Epithelial cell of esophagus (primary cell): ENCODE measurements at regions not wholly inside any gene's neighbourhood (a gene's known extent, or its start where the extent isn't known, plus 50 kb on each side); places are given as distances from the start of the nearest gene placed in this dataset.

ENCODE experiments used
- DNase-seq: peaks from one replicate; pipeline ENCODE4 v3.0.0; 2010; ENCODE audit warnings: low read depth
- H3K4me3 ChIP-seq: 2 replicates; pipeline ENCODE4 v1.5.1; 2011; ENCODE audit warnings: mild to moderate bottlenecking, low read length, control low read depth
- CTCF ChIP-seq: IDR thresholded peaks from 2 replicates; pipeline ENCODE4 v1.5.1; 2011; ENCODE audit warnings: low read depth, mild to moderate bottlenecking, low read length, control low read depth, inconsistent platforms; ENCODE audit not compliant: insufficient read depth; ENCODE audit errors: missing control alignments

GRCh38 chr5:174335682-174336364 is 290.3 kb downstream of the NSG2 start:
- no peak for DNase-seq
- no peak overlapping the region for H3K4me3 ChIP-seq
- TF ChIP-seq CTCF: no peak

- DNase-seq: no peak
- no peak overlapping the region for H3K4me3 ChIP-seq
- no peak for TF ChIP-seq CTCF
Observed at GRCh38 chr5:174336479-174336878, 291.0 kb downstream of the NSG2 start.

GRCh38 chr5:174337276-174338184 is 292.0 kb downstream of the NSG2 start:
- DNase-seq: no peak
- no peak overlapping the region for H3K4me3 ChIP-seq
- TF ChIP-seq CTCF: no peak

GRCh38 chr5:174338185-174339010 is 292.9 kb downstream of the NSG2 start:
- no peak for TF ChIP-seq CTCF
- DNase-seq: no peak
- H3K4me3 ChIP-seq: no peak overlapping the region

GRCh38 chr5:174339130-174339529 is 293.6 kb downstream of the NSG2 start:
- no peak for DNase-seq
- H3K4me3 ChIP-seq: no peak overlapping the region
- TF ChIP-seq CTCF: no peak

- no peak for TF ChIP-seq CTCF
- no peak overlapping the region for H3K4me3 ChIP-seq
Observed at GRCh38 chr5:174340226-174340625, 294.7 kb downstream of the NSG2 start.

More at GRCh38 chr5:174340226-174340625, 294.7 kb downstream of the NSG2 start:
- no peak for DNase-seq
